ENCODE measurements at regions not wholly inside any gene's neighbourhood (a gene's known extent, or its start where the extent isn't known, plus 50 kb on each side); places are given as distances from the start of the nearest gene placed in this dataset.

- TF ChIP-seq CTCF (conservative IDR thresholded peaks at IDR 0.05 in 1 of 2, IDR thresholded peaks at IDR 0.05 in 1 of 2; ENCODE audit: extremely low read depth in 1 of 2, insufficient read depth in 1 of 2, low read depth in 1 of 2, low read length in 2 of 2) (no peak), EZH2 (IDR thresholded peaks at IDR 0.05; ENCODE audit: borderline replicate concordance, low read length) (no peak)
Observed at GRCh38 chr5:25669645-25670401, 1025.0 kb upstream of the CDH10 start.

Data from mammary epithelial cell (primary cell).